GM12891 (cell line): ENCODE measurements at regions not wholly inside any gene's neighbourhood (a gene's known extent, or its start where the extent isn't known, plus 50 kb on each side); places are given as distances from the start of the nearest gene placed in this dataset.
"Not testable (repeated sequence)": the region's sequence is repeated elsewhere in the genome, so short reads cannot be mapped to it uniquely, and the experiment has no call there.

ENCODE experiments used
- DNase-seq: peaks from one replicate; pipeline ENCODE4 v3.0.0; 2011; ENCODE audit warnings: low spot score; ENCODE audit not compliant: insufficient read length
- FAIRE-seq: peaks from 2 replicates; lab custom pipeline; 2011; peaks lifted over from hg19 to GRCh38; lab: Jason Lieb, UNC
- PAX5 ChIP-seq: IDR thresholded peaks from 2 replicates; pipeline ENCODE4 v1.6.1; 2011; ENCODE audit warnings: low read length, moderate library complexity, mild to moderate bottlenecking; ENCODE audit not compliant: insufficient read depth, severe bottlenecking
- POLR2A ChIP-seq: IDR thresholded peaks from 2 replicates; pipeline ENCODE4 v1.6.1; 2011; ENCODE audit warnings: low read depth, low read length, control low read depth
- POLR2AphosphoS5 ChIP-seq: IDR thresholded peaks from 2 replicates; pipeline ENCODE4 v1.6.1; 2011; ENCODE audit warnings: low read depth, low read length, control low read depth
- POU2F2 ChIP-seq: IDR thresholded peaks from 2 replicates; pipeline ENCODE4 v1.6.1; 2011; ENCODE audit warnings: low read depth, mild to moderate bottlenecking, control low read depth, low read length, moderate library complexity
- SPI1 ChIP-seq: IDR thresholded peaks from 2 replicates; pipeline ENCODE4 v1.6.1; 2011; ENCODE audit warnings: low read depth, low read length, control low read depth
- TAF1 ChIP-seq: IDR thresholded peaks from 2 replicates; pipeline ENCODE4 v1.6.1; 2011; ENCODE audit warnings: low read depth, low read length, control low read depth

GRCh38 chrX:3509934-3510333 is 163.5 kb upstream of the MXRA5 start:
- FAIRE-seq (no peak), DNase-seq (no peak)
- TF ChIP-seq POLR2A, result no peak
- no peak for TF ChIP-seq POLR2AphosphoS5
- no peak for TF ChIP-seq SPI1
- no peak for TF ChIP-seq TAF1
- TF ChIP-seq PAX5, result no peak
- TF ChIP-seq POU2F2, result no peak

GRCh38 chrX:3504916-3505315 is 158.5 kb upstream of the MXRA5 start:
- no peak for TF ChIP-seq POU2F2
- TF ChIP-seq PAX5, result no peak
- no peak for TF ChIP-seq TAF1
- no peak for TF ChIP-seq POLR2A
- no peak for TF ChIP-seq SPI1
- no peak for TF ChIP-seq POLR2AphosphoS5
- FAIRE-seq (no peak), DNase-seq (no peak)

- DNase-seq (no peak), FAIRE-seq (no peak)
- TF ChIP-seq PAX5 (no peak), SPI1 (no peak), TAF1 (no peak), POLR2A (no peak)
These were observed 155.5 kb upstream of the MXRA5 start for GRCh38 chrX:3501833-3502535.

GRCh38 chrX:3495836-3496769 is 149.7 kb upstream of the MXRA5 start:
- not testable (repeated sequence) for DNase-seq, FAIRE-seq

GRCh38 chrX:3493605-3494004 is 147.2 kb upstream of the MXRA5 start:
- no peak for DNase-seq
- TF ChIP-seq POLR2A (no peak), POLR2AphosphoS5 (no peak), PAX5 (no peak), TAF1 (no peak), SPI1 (no peak), POU2F2 (no peak)
- no peak for FAIRE-seq

- FAIRE-seq (no peak), DNase-seq (no peak)
- no peak for TF ChIP-seq POLR2AphosphoS5
- peak; percentile 56 for TF ChIP-seq SPI1
These were observed 139.3 kb upstream of the MXRA5 start for GRCh38 chrX:3485727-3486126.

- no peak for TF ChIP-seq SPI1
- no peak for TF ChIP-seq POLR2AphosphoS5
- no peak for TF ChIP-seq PAX5
- no peak for TF ChIP-seq POU2F2
- TF ChIP-seq TAF1, result no peak
- no peak for TF ChIP-seq POLR2A
- no peak for FAIRE-seq
- DNase-seq, result no peak
These were observed 132.6 kb upstream of the MXRA5 start for GRCh38 chrX:3479026-3479425.

GRCh38 chrX:3476973-3477372 is 130.5 kb upstream of the MXRA5 start:
- DNase-seq (no peak), FAIRE-seq (no peak)

GRCh38 chrX:3470211-3470679 is 123.8 kb upstream of the MXRA5 start:
- not testable (repeated sequence) for DNase-seq, FAIRE-seq

More at GRCh38 chrX:3476973-3477372, 130.5 kb upstream of the MXRA5 start:
- TF ChIP-seq PAX5, result no peak
- TF ChIP-seq POLR2AphosphoS5, result no peak

GRCh38 chrX:3468031-3468430 is 121.6 kb upstream of the MXRA5 start:
- FAIRE-seq (no peak), DNase-seq (no peak)
- no peak for TF ChIP-seq TAF1
- no peak for TF ChIP-seq POLR2A
- no peak for TF ChIP-seq PAX5
- TF ChIP-seq SPI1, result no peak
- TF ChIP-seq POLR2AphosphoS5, result no peak

GRCh38 chrX:3465017-3465416 is 118.6 kb upstream of the MXRA5 start:
- TF ChIP-seq POU2F2, result no peak
- no peak for TF ChIP-seq SPI1
- no peak for TF ChIP-seq PAX5
- TF ChIP-seq POLR2A, result no peak
- TF ChIP-seq TAF1, result no peak
- TF ChIP-seq POLR2AphosphoS5, result no peak
- FAIRE-seq, result no peak
- no peak for DNase-seq
